Endothelial cell of umbilical vein (primary cell): ENCODE measurements at regions not wholly inside any gene's neighbourhood (a gene's known extent, or its start where the extent isn't known, plus 50 kb on each side); places are given as distances from the start of the nearest gene placed in this dataset.

Experiments
- BruUV-seq: library from RNA; stranded (reverse); fragments of 400-500 nt; replicated peaks from 2 replicates; lab custom pipeline; 2021; lab: Mats Ljungman, UMichigan
- CTCF ChIA-PET: fragments of 300-600, 350-600 bp; sonication (Branson Sonifier 250); formaldehyde crosslinking; loops from one replicate; lab custom pipeline; 2021; ENCODE audit warnings: antibody characterized with exemption, inconsistent platforms; lab: Charles Lee
- POLR2A ChIA-PET: fragments of 300-600, 350-600 bp; sonication (Branson Sonifier 250); formaldehyde crosslinking; loops from one replicate; lab custom pipeline; 2021; ENCODE audit warnings: antibody characterized with exemption, inconsistent platforms; lab: Charles Lee
- DNase-seq: peaks from one replicate; pipeline ENCODE4 v3.0.0-alpha.2; 2011; ENCODE audit warnings: low read depth, low spot score
- FAIRE-seq: peaks from 2 replicates; lab custom pipeline; 2011; peaks lifted over from hg19 to GRCh38; lab: Jason Lieb, UNC
- H2AFZ ChIP-seq: 2 replicates; pipeline ENCODE4 v1.6.0; 2012; ENCODE audit warnings: low read depth, low read length, control low read depth, inconsistent platforms
- H3K27ac ChIP-seq: 2 replicates; pipeline ENCODE4 v1.5.1; 2011; ENCODE audit warnings: low read depth, mild to moderate bottlenecking, control low read depth, low read length, moderate library complexity; ENCODE audit not compliant: insufficient read depth
- H3K27me3 ChIP-seq, 2 experiments: 2 replicates each; pipeline versions ENCODE4 v1.6.0 to v1.6.1; 2011; ENCODE audit warnings: low read length in 2 of 2, mixed read lengths in 1 of 2; ENCODE audit not compliant: control insufficient read depth in 2 of 2, insufficient read depth in 2 of 2
- H3K36me3 ChIP-seq, 2 experiments: 2 replicates in 1 of 2; 3 replicates in 1 of 2; pipeline ENCODE4 v1.5.1; 2011; ENCODE audit warnings: low read length in 2 of 2, mild to moderate bottlenecking in 1 of 2, moderate library complexity in 1 of 2; ENCODE audit not compliant: control insufficient read depth in 2 of 2, insufficient read depth in 2 of 2; ENCODE audit errors: extremely low read depth in 1 of 2
- H3K4me1 ChIP-seq: 3 replicates; pipeline ENCODE4 v1.5.1; 2011; ENCODE audit warnings: mild to moderate bottlenecking, low read length; ENCODE audit not compliant: control insufficient read depth, insufficient read depth; ENCODE audit errors: extremely low read depth
- H3K4me2 ChIP-seq: 2 replicates; pipeline ENCODE4 v1.6.1; 2011; ENCODE audit warnings: low read length, control low read depth, mixed read lengths; ENCODE audit not compliant: insufficient read depth
- H3K4me3 ChIP-seq, 3 experiments: fragments of 200-600 bp in 1 of 3; sonication (generic), shearing (Covaris generic) in 1 of 3; replicated peaks in 1 of 3; 2 replicates each; pipeline ENCODE4 v1.5.1; 2011 to 2016; ENCODE audit warnings: control low read depth in 3 of 3, low read length in 3 of 3, mild to moderate bottlenecking in 2 of 3, inconsistent platforms in 1 of 3, low read depth in 1 of 3, moderate library complexity in 1 of 3; ENCODE audit not compliant: insufficient read depth in 1 of 3
- H3K79me2 ChIP-seq: 2 replicates; pipeline ENCODE4 v1.6.0; 2012; ENCODE audit warnings: low read length, inconsistent platforms; ENCODE audit not compliant: control insufficient read depth, insufficient read depth
- H3K9ac ChIP-seq: replicated peaks from 2 replicates; pipeline ENCODE3; 2011; ENCODE audit warnings: low read length, control low read depth; ENCODE audit not compliant: insufficient read depth; ENCODE audit errors: extremely low read depth
- H3K9me1 ChIP-seq: replicated peaks from 3 replicates; pipeline ENCODE4 v1.6.0; 2011; ENCODE audit warnings: mild to moderate bottlenecking, low read length; ENCODE audit not compliant: control insufficient read depth, insufficient read depth; ENCODE audit errors: extremely low read depth
- H3K9me3 ChIP-seq: replicated peaks from 2 replicates; pipeline ENCODE4 v1.5.1; 2012; ENCODE audit warnings: low read length, inconsistent platforms; ENCODE audit not compliant: control insufficient read depth, insufficient read depth
- H4K20me1 ChIP-seq: replicated peaks from 2 replicates; pipeline ENCODE3; 2011; ENCODE audit warnings: mild to moderate bottlenecking, low read length; ENCODE audit not compliant: control insufficient read depth, insufficient read depth; ENCODE audit errors: extremely low read depth
- CTCF ChIP-seq, 2 donors: IDR thresholded peaks; 1 replicate in 1 of 2; 2 replicates in 1 of 2; pipeline ENCODE4 v1.5.1; 2011; ENCODE audit warnings: low read length in 2 of 2, mild to moderate bottlenecking in 2 of 2, moderate library complexity in 2 of 2, control low read depth in 1 of 2, inconsistent platforms in 1 of 2, low read depth in 1 of 2; ENCODE audit not compliant: insufficient read depth in 1 of 2; ENCODE audit errors: extremely low read depth in 1 of 2
- EZH2 ChIP-seq: IDR thresholded peaks from 2 replicates; pipeline ENCODE4 v1.6.1; 2012; ENCODE audit warnings: borderline replicate concordance, low read depth, mild to moderate bottlenecking, moderate library complexity, low read length, inconsistent platforms; ENCODE audit not compliant: severe bottlenecking
- FOS ChIP-seq: IDR thresholded peaks from 2 replicates; pipeline ENCODE4 v1.6.1; 2011; ENCODE audit warnings: mild to moderate bottlenecking, low read length, moderate library complexity, borderline replicate concordance; ENCODE audit not compliant: insufficient read depth
- JUN ChIP-seq: IDR thresholded peaks from 2 replicates; pipeline ENCODE4 v1.6.1; 2011; ENCODE audit warnings: borderline replicate concordance, low read depth; ENCODE audit not compliant: insufficient read length, insufficient read depth
- MAX ChIP-seq: IDR thresholded peaks from 2 replicates; pipeline ENCODE4 v1.6.1; 2011; ENCODE audit not compliant: insufficient read depth, insufficient read length
- MYC ChIP-seq: IDR thresholded peaks from one replicate; pipeline ENCODE4 v1.6.1; 2011; ENCODE audit warnings: mild to moderate bottlenecking, low read depth, low read length
- POLR2A ChIP-seq: IDR thresholded peaks from 2 replicates; pipeline ENCODE4 v1.6.1; 2012; ENCODE audit warnings: low read depth, mild to moderate bottlenecking, control low read depth, low read length
- POLR2AphosphoS5 ChIP-seq: IDR thresholded peaks from 2 replicates; pipeline ENCODE4 v1.6.1; 2012; ENCODE audit warnings: low read depth, mild to moderate bottlenecking, control low read depth, low read length, moderate library complexity; ENCODE audit not compliant: insufficient read depth
- dilution Hi-C: fragments of 300-500 bp; cut with MboI; formaldehyde crosslinking; loops from one replicate; pipeline ENCODE4 v1.15.0; 2019; ENCODE audit warnings: low sequenced_read_pairs; ENCODE audit not compliant: extremely low pct_ligation_motif_present
- intact Hi-C: fragments of 100-400 bp; cut with micrococcal nuclease; formaldehyde crosslinking; loops from one replicate; pipeline ENCODE4 v1.10.0; 2022

GRCh38 chr15:94083467-94084052, 147.8 kb upstream of the MCTP2 start:
- Histone ChIP-seq H3K4me1 (no peaks in the 10 kb centered on the region), H3K27me3 (no peaks in the 10 kb centered on the region), H4K20me1 (no peaks in the 10 kb centered on the region), H3K79me2 (no peaks in the 10 kb centered on the region), H3K9me1 (no peaks in the 10 kb centered on the region), H3K4me2 (no peak overlapping the region), H3K36me3 (no peaks in the 10 kb centered on the region), H3K9me3 (peaks cover 2% of the 10 kb centered on the region), H3K4me3 (no peak overlapping the region), H2AFZ (no peak overlapping the region), H3K27ac (no peak overlapping the region), H3K9ac (no peak overlapping the region)
- ChIA-PET CTCF (no interaction called here), POLR2A (no interaction called here)
- intact Hi-C loops (no loop called here), dilution Hi-C loops (no loop called here)
- peak; percentile 30 for DNase-seq
- no peak for TF ChIP-seq POLR2AphosphoS5
- no peak for TF ChIP-seq JUN
- TF ChIP-seq POLR2A: no peak
- TF ChIP-seq MYC: no peak
- no TSS peak for BruUV-seq
- no peak for FAIRE-seq

DNA sequence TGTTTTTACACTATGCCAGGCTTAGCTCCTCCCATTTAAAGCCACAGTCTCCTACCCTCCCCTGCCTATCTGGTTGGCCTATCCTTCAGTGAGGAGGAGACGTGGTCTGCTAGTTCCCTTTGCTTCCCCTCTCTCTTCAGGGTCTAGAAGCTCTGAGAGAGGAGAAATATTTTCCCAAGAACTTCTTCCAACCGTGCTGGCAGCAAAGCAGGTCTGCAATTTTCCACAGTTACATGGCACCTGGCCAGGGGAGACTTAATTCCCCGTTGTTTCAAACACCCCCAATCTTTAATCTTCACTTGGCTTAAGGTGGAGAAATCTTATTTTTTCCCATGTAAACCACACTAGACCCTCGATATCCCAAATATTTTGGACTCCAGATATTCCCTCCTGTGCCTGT, 149.5 kb upstream of the MCTP2 start:
- BruUV-seq: no TSS peak
- H3K9ac ChIP-seq: no peak overlapping the region
- H3K4me2 ChIP-seq: no peak overlapping the region
- H3K27me3 ChIP-seq: no peaks in the 10 kb centered on the region
- peaks cover 2% of the 10 kb centered on the region for H3K9me3 ChIP-seq
- no peaks in the 10 kb centered on the region for H3K79me2 ChIP-seq
- H2AFZ ChIP-seq: no peak overlapping the region
- CTCF ChIA-PET: no interaction called here
- FAIRE-seq (no peak), DNase-seq (no peak)
- TF ChIP-seq MAX (no peak), POLR2AphosphoS5 (no peak), CTCF (IDR thresholded peaks at IDR 0.05; ENCODE audit: extremely low read depth in 1 of 2, insufficient read depth in 1 of 2, low read depth in 1 of 2, low read length in 2 of 2) (no peak), EZH2 (no peak), FOS (no peak), JUN (no peak), POLR2A (no peak), MYC (no peak)
- H3K4me3 ChIP-seq: no peak overlapping the region
- no peaks in the 10 kb centered on the region for H3K36me3 ChIP-seq
- no peaks in the 10 kb centered on the region for H3K4me1 ChIP-seq
- H3K27ac ChIP-seq: no peak overlapping the region
- no peaks in the 10 kb centered on the region for H3K9me1 ChIP-seq
- dilution Hi-C loops: no loop called here
- POLR2A ChIA-PET: no interaction called here
- intact Hi-C loops: no loop called here
- no peaks in the 10 kb centered on the region for H4K20me1 ChIP-seq
